Stimulated activated CD8-positive, alpha-beta memory T cell treated with anti-CD3 and anti-CD28 coated beads, Interleukin-12 subunit alpha, Interleukin-12 subunit beta, amount 100 ng/mL, for 1 hour (primary cell): ENCODE measurements at regions not wholly inside any gene's neighbourhood (a gene's known extent, or its start where the extent isn't known, plus 50 kb on each side); places are given as distances from the start of the nearest gene placed in this dataset.
A peak's percentile ranks its signal among the peaks of the same experiment; 100 is the strongest.
"Not testable (repeated sequence)": the region's sequence is repeated elsewhere in the genome, so short reads cannot be mapped to it uniquely, and the experiment has no call there.

Source experiments
- DNase-seq: peaks from one replicate; pipeline ENCODE4 v3.0.0-alpha.2; 2020; ENCODE audit warnings: low read depth

- DNase-seq, result no peak
These were observed 192.5 kb downstream of the TECRL start for GRCh38 chr4:64216741-64217140.

- DNase-seq, result no peak
These were observed 203.9 kb downstream of the TECRL start for GRCh38 chr4:64205376-64205775.

GRCh38 chr4:64200001-64200555, 209.2 kb downstream of the TECRL start:
- DNase-seq, result no peak

GRCh38 chr4:64195582-64195981, 213.7 kb downstream of the TECRL start:
- DNase-seq, result no peak

- DNase-seq, result no peak
These were observed 216.4 kb downstream of the TECRL start for GRCh38 chr4:64192731-64193412.

GRCh38 chr4:64174247-64174882, 234.9 kb downstream of the TECRL start:
- no peak for DNase-seq

GRCh38 chr4:64166365-64166764, 242.9 kb downstream of the TECRL start:
- no peak for DNase-seq

- peak; percentile 4 for DNase-seq
These were observed 250.5 kb downstream of the TECRL start for GRCh38 chr4:64158648-64159326.

- DNase-seq, result no peak
These were observed 251.9 kb downstream of the TECRL start for GRCh38 chr4:64157397-64157796.

GRCh38 chr4:64156253-64156652, 253.0 kb downstream of the TECRL start:
- DNase-seq, result no peak

GRCh38 chr4:64146030-64146429, 263.2 kb downstream of the TECRL start:
- DNase-seq, result no peak

GRCh38 chr4:64144994-64145393, 264.3 kb downstream of the TECRL start:
- DNase-seq, result no peak

GRCh38 chr4:64130907-64131306, 278.3 kb downstream of the TECRL start:
- no peak for DNase-seq

GRCh38 chr4:64125354-64125753, 283.9 kb downstream of the TECRL start:
- DNase-seq, result no peak

- DNase-seq, result no peak
These were observed 287.4 kb downstream of the TECRL start for GRCh38 chr4:64121803-64122202.

GRCh38 chr4:64105903-64106302, 303.3 kb downstream of the TECRL start:
- no peak for DNase-seq

- no peak for DNase-seq
These were observed 313.9 kb downstream of the TECRL start for GRCh38 chr4:64095398-64095797.

GRCh38 chr4:64079316-64079715, 329.9 kb downstream of the TECRL start:
- no peak for DNase-seq

GRCh38 chr4:64068096-64068495, 341.2 kb downstream of the TECRL start:
- no peak for DNase-seq

- DNase-seq, result no peak
These were observed 346.3 kb downstream of the TECRL start for GRCh38 chr4:64062991-64063390.

- not testable (repeated sequence) for DNase-seq
These were observed 372.2 kb downstream of the TECRL start for GRCh38 chr4:64037033-64037432.

- DNase-seq, result no peak
These were observed 386.7 kb downstream of the TECRL start for GRCh38 chr4:64022560-64022959.

GRCh38 chr4:64016893-64017292, 392.4 kb downstream of the TECRL start:
- DNase-seq, result no peak
